Smooth muscle cell (in vitro differentiated cells): ENCODE measurements at regions not wholly inside any gene's neighbourhood (a gene's known extent, or its start where the extent isn't known, plus 50 kb on each side); places are given as distances from the start of the nearest gene placed in this dataset.

ENCODE experiments used
- DNase-seq: peaks from one replicate; lab custom pipeline; 2025; ENCODE audit not compliant: unreplicated experiment; lab: John Stamatoyannopoulos, UW
- H2AFZ ChIP-seq: fragments of 200-600 bp; sonication (generic); 2 replicates; pipeline ENCODE4 v1.6.0; 2016; ENCODE audit warnings: antibody characterized with exemption, low read depth, mild to moderate bottlenecking
- H3F3A ChIP-seq: fragments of 200-600 bp; sonication (generic); 2 replicates; pipeline ENCODE4 v1.6.0; 2017; ENCODE audit warnings: antibody characterized with exemption, low read depth
- H3K27ac ChIP-seq: fragments of 200-600 bp; sonication (generic); 2 replicates; pipeline ENCODE4 v1.5.1; 2016; ENCODE audit warnings: low read depth, mild to moderate bottlenecking
- H3K27me3 ChIP-seq: fragments of 200-600 bp; sonication (generic); 2 replicates; pipeline ENCODE4 v1.6.1; 2016; ENCODE audit warnings: low read depth, mild to moderate bottlenecking
- H3K36me3 ChIP-seq: fragments of 200-600 bp; sonication (generic); 2 replicates; pipeline ENCODE4 v1.5.1; 2016; ENCODE audit warnings: low read depth
- H3K4me1 ChIP-seq: fragments of 200-600 bp; sonication (generic); 2 replicates; pipeline ENCODE4 v1.5.1; 2016; ENCODE audit warnings: low read depth
- H3K4me2 ChIP-seq: fragments of 200-600 bp; sonication (generic); 2 replicates; pipeline ENCODE4 v1.6.0; 2016; ENCODE audit warnings: mild to moderate bottlenecking
- H3K4me3 ChIP-seq: fragments of 200-600 bp; sonication (generic); 2 replicates; pipeline ENCODE4 v1.5.1; 2016; ENCODE audit warnings: mild to moderate bottlenecking
- H3K79me2 ChIP-seq: fragments of 200-600 bp; sonication (generic); 2 replicates; pipeline ENCODE4 v1.6.0; 2016; ENCODE audit warnings: low read depth, mild to moderate bottlenecking
- H3K9ac ChIP-seq: fragments of 200-600 bp; sonication (generic); 2 replicates; pipeline ENCODE4 v1.6.0; 2016; ENCODE audit warnings: low read depth
- H3K9me3 ChIP-seq: fragments of 200-600 bp; sonication (generic); replicated peaks from 2 replicates; pipeline ENCODE4 v1.5.1; 2016; ENCODE audit warnings: low read depth
- H4K20me1 ChIP-seq: fragments of 200-600 bp; sonication (generic); 2 replicates; pipeline ENCODE4 v1.6.0; 2016; ENCODE audit warnings: low read depth
- WGBS: methylation state at CpG from one replicate; pipeline ENCODE4 v1.1.7; 2016; ENCODE audit warnings: low lambda C conversion rate; 5-methylcytosine and 5-hydroxymethylcytosine counted together
- TF ChIP-seq, protein P1 (sequence below): fragments of 200-600 bp; sonication (generic); IDR thresholded peaks from 2 replicates; pipeline ENCODE4 v1.5.1; 2017; ENCODE audit warnings: borderline replicate concordance, mild to moderate bottlenecking, antibody characterized with exemption; ENCODE audit not compliant: insufficient read depth, poor library complexity, severe bottlenecking

DNA sequence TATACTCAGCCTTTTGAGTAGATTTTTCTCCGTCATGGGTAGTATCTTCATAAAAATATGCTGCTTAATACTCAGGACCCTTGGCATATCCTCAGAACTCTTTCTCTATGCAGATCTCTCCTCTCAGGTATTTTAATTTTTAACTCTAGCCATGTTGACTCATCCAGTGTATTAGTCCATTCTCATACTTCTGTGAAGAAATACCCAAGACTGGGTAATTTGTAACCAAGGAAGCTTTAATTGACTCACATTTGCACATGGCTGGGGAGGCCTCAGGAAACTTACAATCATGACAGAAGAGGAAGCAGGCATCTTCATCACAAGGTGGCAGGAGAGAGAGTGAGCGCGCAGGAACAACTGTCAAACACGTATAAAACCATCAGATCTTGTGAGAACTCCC, 129.3 kb upstream of the CD96 start:
- 89% methylated on average over 4 of the region's 4 CpGs for WGBS
- no peak overlapping the region for H3K27ac ChIP-seq
- H4K20me1 ChIP-seq, result no peaks in the 10 kb centered on the region
- H3K4me1 ChIP-seq, result no peaks in the 10 kb centered on the region
- no peak overlapping the region for H3K4me3 ChIP-seq
- H3K79me2 ChIP-seq, result no peaks in the 10 kb centered on the region
- no peaks in the 10 kb centered on the region for H3K9me3 ChIP-seq
- H3K36me3 ChIP-seq, result no peaks in the 10 kb centered on the region
- DNase-seq, result no peak
- no peaks in the 10 kb centered on the region for H3F3A ChIP-seq
- no peaks in the 10 kb centered on the region for H3K27me3 ChIP-seq
- no peak overlapping the region for H3K4me2 ChIP-seq
- no peak overlapping the region for H2AFZ ChIP-seq
- H3K9ac ChIP-seq, result no peak overlapping the region
- TF ChIP-seq, protein P1, sequence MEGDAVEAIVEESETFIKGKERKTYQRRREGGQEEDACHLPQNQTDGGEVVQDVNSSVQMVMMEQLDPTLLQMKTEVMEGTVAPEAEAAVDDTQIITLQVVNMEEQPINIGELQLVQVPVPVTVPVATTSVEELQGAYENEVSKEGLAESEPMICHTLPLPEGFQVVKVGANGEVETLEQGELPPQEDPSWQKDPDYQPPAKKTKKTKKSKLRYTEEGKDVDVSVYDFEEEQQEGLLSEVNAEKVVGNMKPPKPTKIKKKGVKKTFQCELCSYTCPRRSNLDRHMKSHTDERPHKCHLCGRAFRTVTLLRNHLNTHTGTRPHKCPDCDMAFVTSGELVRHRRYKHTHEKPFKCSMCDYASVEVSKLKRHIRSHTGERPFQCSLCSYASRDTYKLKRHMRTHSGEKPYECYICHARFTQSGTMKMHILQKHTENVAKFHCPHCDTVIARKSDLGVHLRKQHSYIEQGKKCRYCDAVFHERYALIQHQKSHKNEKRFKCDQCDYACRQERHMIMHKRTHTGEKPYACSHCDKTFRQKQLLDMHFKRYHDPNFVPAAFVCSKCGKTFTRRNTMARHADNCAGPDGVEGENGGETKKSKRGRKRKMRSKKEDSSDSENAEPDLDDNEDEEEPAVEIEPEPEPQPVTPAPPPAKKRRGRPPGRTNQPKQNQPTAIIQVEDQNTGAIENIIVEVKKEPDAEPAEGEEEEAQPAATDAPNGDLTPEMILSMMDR, result no peak

DNA sequence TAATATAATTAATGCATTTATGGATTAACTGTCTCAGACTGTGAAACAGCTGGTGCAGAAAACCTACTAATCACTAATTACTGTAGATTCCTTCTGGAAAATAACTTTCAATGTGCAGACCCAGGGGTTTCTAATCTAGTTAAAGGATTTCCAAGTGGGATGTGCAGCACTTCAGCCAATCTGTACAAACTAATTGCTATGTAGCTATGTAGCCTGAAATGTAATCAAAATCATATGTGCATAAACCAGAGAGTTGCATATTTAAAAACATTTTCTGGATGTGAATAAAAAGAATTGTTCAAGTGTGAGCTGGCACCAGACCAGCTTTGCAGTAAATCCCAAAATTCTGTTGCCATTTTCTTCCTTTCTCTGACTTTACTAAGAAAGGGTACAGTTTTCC, 127.5 kb upstream of the CD96 start:
- H2AFZ ChIP-seq, result no peak overlapping the region
- no peaks in the 10 kb centered on the region for H3K36me3 ChIP-seq
- H3K4me3 ChIP-seq, result no peak overlapping the region
- no peak overlapping the region for H3K27ac ChIP-seq
- no peak for DNase-seq
- H3K9me3 ChIP-seq, result no peaks in the 10 kb centered on the region
- no peaks in the 10 kb centered on the region for H3K79me2 ChIP-seq
- no peaks in the 10 kb centered on the region for H3F3A ChIP-seq
- peaks cover 7% of the 10 kb centered on the region for H3K4me1 ChIP-seq
- H4K20me1 ChIP-seq, result no peaks in the 10 kb centered on the region
- TF ChIP-seq, protein P1, result no peak
- H3K27me3 ChIP-seq, result no peaks in the 10 kb centered on the region
- no peak overlapping the region for H3K9ac ChIP-seq
- H3K4me2 ChIP-seq, result no peak overlapping the region

DNA sequence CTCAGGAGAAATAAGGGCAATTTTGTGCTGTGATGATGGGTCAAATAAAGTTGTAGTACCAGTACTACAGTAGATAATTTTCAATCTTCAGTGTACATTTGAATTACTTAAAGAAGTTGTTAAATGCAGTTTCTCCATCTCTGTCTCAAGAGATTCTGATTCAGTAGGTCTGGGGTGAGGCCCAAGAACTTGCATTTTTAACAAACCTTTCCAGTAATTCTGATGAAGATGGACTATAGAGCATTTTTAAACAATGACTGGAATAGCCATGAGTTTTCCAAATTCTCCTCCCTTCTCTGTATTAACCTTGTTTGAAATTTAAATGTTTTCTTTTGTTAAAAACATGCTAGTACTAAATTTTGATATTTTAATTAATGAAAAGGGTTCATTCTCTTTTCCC, 127.0 kb upstream of the CD96 start:
- no peak overlapping the region for H3K4me3 ChIP-seq
- H3K9ac ChIP-seq, result no peak overlapping the region
- no peaks in the 10 kb centered on the region for H3K27me3 ChIP-seq
- H3K4me1 ChIP-seq, result peaks cover 7% of the 10 kb centered on the region
- no peak overlapping the region for H3K27ac ChIP-seq
- H3K4me2 ChIP-seq, result no peak overlapping the region
- no peaks in the 10 kb centered on the region for H3K36me3 ChIP-seq
- no peak overlapping the region for H2AFZ ChIP-seq
- no peaks in the 10 kb centered on the region for H4K20me1 ChIP-seq
- H3K9me3 ChIP-seq, result no peaks in the 10 kb centered on the region
- TF ChIP-seq, protein P1, result no peak
- no peak for DNase-seq
- H3F3A ChIP-seq, result no peaks in the 10 kb centered on the region
- no peaks in the 10 kb centered on the region for H3K79me2 ChIP-seq

DNA sequence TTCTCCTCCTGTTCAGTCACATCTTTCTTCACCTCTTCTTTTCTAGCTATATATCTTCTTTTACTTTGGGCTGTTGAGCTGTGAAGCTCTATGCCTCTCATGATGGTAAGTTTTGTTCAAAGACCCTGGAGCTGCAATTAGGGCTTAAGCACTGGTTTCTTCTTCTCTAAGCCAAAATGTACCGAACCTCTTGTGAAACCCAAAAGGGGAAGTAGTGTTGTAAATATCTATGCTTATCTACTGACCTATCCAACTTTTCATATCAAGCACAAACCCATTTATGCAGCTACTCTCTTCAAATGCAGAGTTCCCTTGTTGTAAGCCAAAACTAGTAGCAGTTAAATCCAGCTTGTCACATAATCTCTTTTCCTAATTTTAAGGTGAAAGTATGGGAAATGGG, 123.6 kb upstream of the CD96 start:
- Histone ChIP-seq H3K36me3 (no peaks in the 10 kb centered on the region), H2AFZ (no peak overlapping the region), H3K9me3 (no peaks in the 10 kb centered on the region), H3K9ac (no peak overlapping the region), H4K20me1 (no peaks in the 10 kb centered on the region), H3K27ac (no peak overlapping the region), H3K4me2 (no peak overlapping the region), H3F3A (no peaks in the 10 kb centered on the region), H3K27me3 (no peaks in the 10 kb centered on the region), H3K4me3 (no peak overlapping the region), H3K4me1 (peaks cover 7% of the 10 kb centered on the region), H3K79me2 (no peaks in the 10 kb centered on the region)
- TF ChIP-seq, protein P1, result no peak
- 68% methylated on average over 1 of the region's 1 CpG for WGBS
- no peak for DNase-seq
